ENCODE measurements at regions not wholly inside any gene's neighbourhood (a gene's known extent, or its start where the extent isn't known, plus 50 kb on each side); places are given as distances from the start of the nearest gene placed in this dataset.

- Histone ChIP-seq H3K4me1 (ENCODE audit: insufficient read depth, low read length, poor library complexity, severe bottlenecking) (no peaks in the 10 kb centered on the region), H3K9me2 (replicated peaks; ENCODE audit: low read depth, low read length) (no peaks in the 10 kb centered on the region), H3K9ac (ENCODE audit: low read depth, low read length, poor library complexity, severe bottlenecking) (no peak overlapping the region), H3K27me3 (ENCODE audit: insufficient read depth, low read length, poor library complexity, severe bottlenecking) (no peaks in the 10 kb centered on the region), H3F3A (ENCODE audit: low read depth) (no peaks in the 10 kb centered on the region), H3K4me2 (ENCODE audit: low read depth, low read length, poor library complexity, severe bottlenecking) (no peak overlapping the region), H3K36me3 (ENCODE audit: insufficient read depth, low read length) (no peaks in the 10 kb centered on the region), H3K79me2 (ENCODE audit: insufficient read depth, low read length) (no peaks in the 10 kb centered on the region), H2AFZ (ENCODE audit: low read length) (no peak overlapping the region), H3K9me3 (ENCODE audit: insufficient read depth, low read depth, low read length) (no peaks in the 10 kb centered on the region), H4K20me1 (ENCODE audit: insufficient read depth, low read length, poor library complexity, severe bottlenecking) (no peaks in the 10 kb centered on the region), H3K4me3 (ENCODE audit: low read length, poor library complexity, severe bottlenecking) (no peak overlapping the region)
- TF ChIP-seq CTCF (conservative IDR thresholded peaks at IDR 0.05; ENCODE audit: low read length) (no peak), EZH2phosphoT487 (IDR thresholded peaks at IDR 0.05; ENCODE audit: borderline replicate concordance) (no peak)
These were observed 510.7 kb upstream of the ACO1 start for GRCh38 chr9:31873722-31874121.

- no peaks in the 10 kb centered on the region for H3F3A ChIP-seq (ENCODE audit: low read depth)
- H2AFZ ChIP-seq (ENCODE audit: low read length) = no peak overlapping the region
- H3K36me3 ChIP-seq (ENCODE audit: insufficient read depth, low read length) = no peaks in the 10 kb centered on the region
- H3K27me3 ChIP-seq (ENCODE audit: insufficient read depth, low read length, poor library complexity, severe bottlenecking) = no peaks in the 10 kb centered on the region
- H3K4me1 ChIP-seq (ENCODE audit: insufficient read depth, low read length, poor library complexity, severe bottlenecking) = no peaks in the 10 kb centered on the region
- no peak overlapping the region for H3K4me3 ChIP-seq (ENCODE audit: low read length, poor library complexity, severe bottlenecking)
- no peaks in the 10 kb centered on the region for H3K79me2 ChIP-seq (ENCODE audit: insufficient read depth, low read length)
- TF ChIP-seq CTCF (conservative IDR thresholded peaks at IDR 0.05; ENCODE audit: low read length) (no peak), EZH2phosphoT487 (IDR thresholded peaks at IDR 0.05; ENCODE audit: borderline replicate concordance) (no peak)
- H4K20me1 ChIP-seq (ENCODE audit: insufficient read depth, low read length, poor library complexity, severe bottlenecking) = no peaks in the 10 kb centered on the region
- no peaks in the 10 kb centered on the region for H3K9me2 ChIP-seq (replicated peaks; ENCODE audit: low read depth, low read length)
- no peak overlapping the region for H3K4me2 ChIP-seq (ENCODE audit: low read depth, low read length, poor library complexity, severe bottlenecking)
- no peaks in the 10 kb centered on the region for H3K9me3 ChIP-seq (ENCODE audit: insufficient read depth, low read depth, low read length)
- no peak overlapping the region for H3K9ac ChIP-seq (ENCODE audit: low read depth, low read length, poor library complexity, severe bottlenecking)
These were observed 490.4 kb upstream of the ACO1 start for GRCh38 chr9:31894008-31894407.

- Histone ChIP-seq H3K4me3 (ENCODE audit: low read length, poor library complexity, severe bottlenecking) (no peak overlapping the region), H2AFZ (ENCODE audit: low read length) (no peak overlapping the region), H4K20me1 (ENCODE audit: insufficient read depth, low read length, poor library complexity, severe bottlenecking) (no peaks in the 10 kb centered on the region), H3K9me3 (ENCODE audit: insufficient read depth, low read depth, low read length) (no peaks in the 10 kb centered on the region), H3F3A (ENCODE audit: low read depth) (no peaks in the 10 kb centered on the region), H3K4me1 (ENCODE audit: insufficient read depth, low read length, poor library complexity, severe bottlenecking) (no peaks in the 10 kb centered on the region), H3K9me2 (replicated peaks; ENCODE audit: low read depth, low read length) (no peaks in the 10 kb centered on the region), H3K4me2 (ENCODE audit: low read depth, low read length, poor library complexity, severe bottlenecking) (no peak overlapping the region), H3K36me3 (ENCODE audit: insufficient read depth, low read length) (no peaks in the 10 kb centered on the region), H3K79me2 (ENCODE audit: insufficient read depth, low read length) (no peaks in the 10 kb centered on the region), H3K27me3 (ENCODE audit: insufficient read depth, low read length, poor library complexity, severe bottlenecking) (no peaks in the 10 kb centered on the region), H3K9ac (ENCODE audit: low read depth, low read length, poor library complexity, severe bottlenecking) (no peak overlapping the region)
- TF ChIP-seq EZH2phosphoT487 (IDR thresholded peaks at IDR 0.05; ENCODE audit: borderline replicate concordance) (no peak), CTCF (conservative IDR thresholded peaks at IDR 0.05; ENCODE audit: low read length) (no peak)
These were observed 476.1 kb upstream of the ACO1 start for GRCh38 chr9:31908158-31908890.

All from Loucy (cell line).